NCI-H446 (cell line): ENCODE measurements at regions not wholly inside any gene's neighbourhood (a gene's known extent, or its start where the extent isn't known, plus 50 kb on each side); places are given as distances from the start of the nearest gene placed in this dataset.

Source experiments
- DNase-seq, 2 experiments: peaks; one replicate each; lab custom pipeline; 2025; lab: John Stamatoyannopoulos, UW

GRCh38 chr7:1286946-1287645 is 54.4 kb downstream of the UNCX start:
- no peak for DNase-seq

DNA sequence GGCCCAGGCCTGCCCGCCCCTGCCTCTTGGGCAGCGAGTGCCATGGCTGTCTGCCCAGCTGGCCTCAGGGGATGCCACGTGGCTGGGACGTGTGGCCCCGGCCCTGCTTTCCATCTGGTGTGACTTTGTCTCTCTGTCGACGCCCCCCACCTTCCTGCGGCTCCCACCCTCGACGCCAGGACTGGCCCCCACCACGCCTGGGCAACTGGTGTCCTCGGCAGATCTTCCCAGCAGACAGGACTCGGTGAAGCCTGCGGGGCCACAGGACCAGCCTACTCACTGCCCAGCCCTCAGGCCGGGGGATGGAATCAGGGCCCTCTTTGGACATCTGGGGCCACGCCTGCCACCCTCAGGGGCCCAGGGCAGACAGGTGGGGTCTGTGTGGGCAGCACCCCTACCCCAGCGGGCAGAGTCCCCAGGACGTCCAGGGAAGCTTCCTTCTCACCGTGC is 55.1 kb downstream of the UNCX start:
- DNase-seq = peak in 1 of 2 experiments; percentile 26

GRCh38 chr7:1288390-1288995 is 55.8 kb downstream of the UNCX start:
- no peak for DNase-seq

DNA sequence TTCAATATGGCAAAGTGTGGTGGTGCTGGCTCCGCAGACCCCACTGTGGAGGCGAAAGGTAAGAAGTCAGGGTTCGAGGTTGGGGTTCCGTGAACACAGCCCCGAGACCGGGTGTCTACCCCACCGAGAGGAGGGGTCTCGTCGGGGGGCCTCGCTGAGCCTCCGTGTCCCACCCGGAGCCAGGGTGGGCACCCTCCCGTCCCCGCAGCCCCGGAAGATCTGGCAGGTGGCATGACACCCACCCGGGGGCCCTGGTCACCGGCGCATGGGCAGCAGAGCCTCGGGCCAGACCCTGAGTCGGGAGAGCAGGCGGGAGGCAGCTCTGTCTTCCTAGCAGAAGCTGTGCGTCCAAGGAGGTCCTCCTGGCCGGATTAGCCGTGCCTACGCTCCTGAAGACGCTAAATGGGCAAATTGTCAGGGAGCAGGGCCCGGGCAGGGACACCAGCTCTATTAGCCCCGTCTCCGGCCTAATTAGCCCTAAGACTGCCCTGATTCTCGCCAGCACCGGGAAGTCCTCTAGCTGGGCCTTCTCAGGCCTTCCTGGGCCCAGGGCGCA is 56.4 kb downstream of the UNCX start:
- no peak for DNase-seq

DNA sequence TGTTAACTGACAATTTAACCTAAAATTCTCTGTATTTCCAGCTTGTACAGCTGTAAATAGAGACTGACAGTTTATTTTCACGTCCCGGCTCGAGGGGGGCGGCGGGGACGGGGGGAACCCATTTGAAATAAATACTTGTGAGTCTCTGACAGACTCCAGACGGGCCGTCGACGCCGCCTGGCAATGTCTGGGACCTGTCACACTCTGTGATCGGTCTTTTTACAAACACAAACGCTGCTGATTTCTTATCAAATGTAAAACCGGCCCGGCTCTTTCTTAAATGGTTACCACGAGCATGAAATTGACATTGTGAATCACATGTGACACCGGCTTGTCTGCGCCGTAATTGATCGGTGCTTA is 57.0 kb downstream of the UNCX start:
- no peak for DNase-seq

DNA sequence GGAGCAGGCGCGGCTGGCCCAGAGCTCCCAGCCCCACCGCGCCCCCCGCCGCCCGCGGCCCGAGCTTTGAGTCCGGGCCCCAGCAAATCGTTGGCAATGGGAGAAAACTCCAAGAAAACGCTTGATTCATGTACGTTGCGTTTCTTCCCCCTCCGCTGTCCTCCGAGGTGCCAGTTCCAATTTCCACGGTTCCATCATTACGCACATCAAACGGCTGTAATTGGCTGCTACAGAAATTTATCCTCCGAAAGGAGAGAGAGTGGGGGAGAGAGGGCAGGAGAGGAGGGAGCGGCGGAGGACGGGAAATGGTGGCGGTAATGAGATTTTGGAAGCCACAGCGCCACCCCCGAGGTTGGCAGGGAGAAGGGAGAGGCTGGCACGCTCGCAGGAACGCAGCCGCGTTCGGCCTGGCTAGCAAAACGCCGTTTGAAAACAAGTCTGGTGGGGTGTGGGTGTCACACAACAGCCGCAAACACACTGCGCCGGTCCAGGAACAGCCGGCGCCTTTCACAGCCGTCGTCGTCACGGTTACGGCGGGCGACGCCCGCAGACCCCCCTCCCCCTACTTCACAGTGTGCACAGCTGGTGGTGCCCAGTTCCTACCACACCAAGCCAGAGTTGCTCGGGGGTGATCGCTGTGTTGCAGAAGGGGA is 57.5 kb downstream of the UNCX start:
- peak in 1 of 2 experiments; percentile 27 for DNase-seq

GRCh38 chr7:1290679-1291356 is 58.1 kb downstream of the UNCX start:
- no peak for DNase-seq

GRCh38 chr7:1291357-1291689 is 58.7 kb downstream of the UNCX start:
- no peak for DNase-seq

GRCh38 chr7:1291845-1292765 is 59.4 kb downstream of the UNCX start:
- no peak for DNase-seq

GRCh38 chr7:1292972-1293830 is 60.5 kb downstream of the UNCX start:
- DNase-seq = no peak

DNA sequence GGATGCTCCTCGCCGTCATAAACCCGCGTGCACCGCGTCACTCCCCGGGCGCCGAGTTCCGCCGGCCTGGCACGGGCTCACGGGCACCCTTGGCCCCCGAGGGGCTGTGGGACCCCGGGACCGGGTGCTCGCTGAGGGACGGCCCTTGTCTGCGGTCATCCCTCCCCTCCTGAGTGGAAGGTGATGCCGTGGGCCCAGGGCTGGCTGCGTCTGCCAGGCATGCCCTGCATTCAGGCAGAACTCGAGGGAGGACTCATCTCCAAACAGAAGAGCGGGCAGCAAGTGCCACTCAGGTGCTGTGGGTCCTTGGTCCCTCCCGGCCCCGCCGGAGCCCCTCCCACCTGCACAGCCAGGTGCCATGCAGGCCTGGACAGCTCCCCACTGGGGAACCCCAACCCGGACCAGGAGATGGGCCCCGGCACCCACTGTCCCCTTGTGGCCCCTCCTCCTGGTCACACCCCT is 61.3 kb downstream of the UNCX start:
- no peak for DNase-seq

- DNase-seq = no peak
Measured at GRCh38 chr7:1295776-1296355, 63.2 kb downstream of the UNCX start.

GRCh38 chr7:1296356-1296981 is 63.8 kb downstream of the UNCX start:
- DNase-seq = no peak

DNA sequence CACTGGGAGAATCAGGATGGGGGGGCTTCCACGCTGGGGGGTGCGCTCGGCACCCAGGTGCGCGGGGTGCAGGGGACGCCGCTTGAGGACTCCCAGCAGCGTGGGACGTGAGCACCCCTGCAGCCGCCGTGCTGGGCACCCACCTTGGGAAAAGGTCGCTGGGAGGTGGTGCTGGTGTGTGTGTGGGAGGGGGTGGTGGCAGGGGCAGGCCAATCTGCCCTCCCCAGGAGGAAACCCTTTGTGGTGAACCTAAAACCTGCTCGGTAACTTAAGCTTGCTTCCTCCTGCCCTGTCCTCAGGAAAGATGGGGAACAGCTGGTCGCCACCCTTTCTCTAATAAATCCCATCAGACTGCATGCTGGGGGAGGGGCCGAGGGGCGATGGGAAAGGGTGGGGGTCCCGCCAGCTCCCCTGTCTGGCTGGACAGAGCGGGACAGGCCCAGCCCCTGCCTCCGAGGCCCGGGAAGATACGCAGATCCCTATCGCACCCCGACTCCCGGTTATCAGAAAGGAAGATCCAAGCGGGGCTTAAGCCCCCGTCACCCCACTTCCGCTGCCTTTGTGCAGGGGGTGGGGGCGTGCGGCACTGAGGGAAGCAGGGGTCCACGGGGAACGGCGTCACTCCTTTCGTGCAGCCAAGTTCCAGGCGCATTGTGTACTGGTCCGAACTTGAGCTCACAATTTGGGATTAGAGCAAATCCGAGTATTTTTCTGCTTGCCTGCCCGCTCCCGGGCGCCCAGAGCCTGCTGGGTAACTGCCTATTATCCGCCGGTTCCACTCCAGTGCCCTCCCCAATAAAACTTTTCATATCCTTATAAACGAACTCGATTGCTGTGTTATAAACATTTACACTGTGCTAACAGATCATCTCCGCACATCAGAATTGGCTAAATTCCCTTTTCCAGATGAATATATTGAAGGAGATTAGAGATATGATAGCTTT is 64.6 kb downstream of the UNCX start:
- no peak for DNase-seq

- no peak for DNase-seq
Measured at GRCh38 chr7:1298051-1298930, 65.6 kb downstream of the UNCX start.

DNA sequence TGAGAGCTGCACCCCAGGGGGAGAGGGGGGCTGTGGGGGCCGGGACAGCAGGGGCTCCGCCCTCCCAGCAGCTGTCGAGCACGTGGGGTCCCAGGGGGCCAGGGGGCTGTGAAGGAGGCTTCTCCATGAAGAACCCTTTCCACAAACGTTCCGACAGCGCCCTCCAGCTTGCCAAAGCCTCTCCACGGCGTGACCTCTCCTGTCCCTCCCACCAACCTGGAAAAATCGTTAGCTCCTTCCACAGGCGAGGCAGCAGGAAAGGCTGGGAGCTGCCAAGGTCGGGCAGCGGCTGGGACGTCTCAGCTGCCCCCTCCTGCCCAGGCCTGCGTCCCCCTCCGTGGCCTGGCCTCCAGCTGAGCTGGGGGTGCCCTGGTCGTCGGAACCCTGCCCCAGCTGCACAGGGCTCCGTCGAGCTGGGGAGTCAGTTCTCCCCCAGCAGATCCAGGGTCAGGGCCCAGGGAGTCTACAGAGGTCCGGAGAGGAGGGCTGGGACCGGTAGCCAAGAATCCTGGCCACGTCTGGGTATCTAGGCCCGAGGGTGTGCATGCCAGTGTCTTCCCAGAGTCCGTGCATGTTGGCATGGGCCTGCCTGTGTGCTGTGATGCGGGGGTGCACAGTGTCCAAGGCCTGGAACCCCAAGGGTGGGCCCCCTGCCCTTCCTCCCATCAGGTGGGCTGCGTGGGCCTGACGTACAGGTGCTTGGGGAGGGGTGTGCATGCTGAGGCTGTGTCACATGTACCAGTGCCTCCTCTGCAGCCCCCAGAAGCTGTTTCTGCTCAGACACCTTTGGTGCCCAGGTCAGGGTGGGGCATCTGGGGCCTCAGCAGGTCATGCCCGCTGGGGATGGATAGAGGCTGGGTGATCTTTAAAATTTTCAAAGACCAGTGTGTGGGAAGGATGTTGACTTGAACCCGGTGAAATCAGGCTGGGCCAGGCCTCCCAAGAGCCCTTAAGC is 66.5 kb downstream of the UNCX start:
- no peak for DNase-seq
